ENCODE measurements at regions not wholly inside any gene's neighbourhood (a gene's known extent, or its start where the extent isn't known, plus 50 kb on each side); places are given as distances from the start of the nearest gene placed in this dataset.
A peak's percentile ranks its signal among the peaks of the same experiment; 100 is the strongest.
"Not testable (repeated sequence)": the region's sequence is repeated elsewhere in the genome, so short reads cannot be mapped to it uniquely, and the experiment has no call there.

DNA sequence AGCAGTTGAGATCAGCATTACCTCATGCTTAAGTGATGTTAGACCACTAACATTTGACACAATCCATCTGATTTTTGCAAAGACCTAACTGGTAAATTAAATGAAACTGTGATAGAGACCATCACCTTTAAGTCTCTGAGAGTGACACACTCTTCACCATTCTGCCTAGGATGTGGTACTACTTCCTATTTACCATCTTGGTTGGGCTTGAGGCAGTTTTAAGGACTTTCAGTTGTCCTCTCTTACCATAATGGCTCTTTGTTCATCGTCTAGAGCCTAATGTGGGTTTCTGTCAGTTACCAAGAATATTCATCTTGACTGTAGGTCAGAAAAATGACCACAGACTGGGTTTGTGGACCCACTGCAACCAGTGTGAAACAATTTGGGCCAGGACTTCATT is 158.1 kb downstream of the CETN3 start:
- no peaks in the 10 kb centered on the region for H3K4me1 ChIP-seq
- no peaks in the 10 kb centered on the region for H3K27me3 ChIP-seq
- H3K27ac ChIP-seq, result no peak overlapping the region
- no peaks in the 10 kb centered on the region for H3K9me3 ChIP-seq (replicated peaks)
- no peak overlapping the region for H3K4me3 ChIP-seq
- DNase-seq, result no peak
- H3K36me3 ChIP-seq, result no peaks in the 10 kb centered on the region

DNA sequence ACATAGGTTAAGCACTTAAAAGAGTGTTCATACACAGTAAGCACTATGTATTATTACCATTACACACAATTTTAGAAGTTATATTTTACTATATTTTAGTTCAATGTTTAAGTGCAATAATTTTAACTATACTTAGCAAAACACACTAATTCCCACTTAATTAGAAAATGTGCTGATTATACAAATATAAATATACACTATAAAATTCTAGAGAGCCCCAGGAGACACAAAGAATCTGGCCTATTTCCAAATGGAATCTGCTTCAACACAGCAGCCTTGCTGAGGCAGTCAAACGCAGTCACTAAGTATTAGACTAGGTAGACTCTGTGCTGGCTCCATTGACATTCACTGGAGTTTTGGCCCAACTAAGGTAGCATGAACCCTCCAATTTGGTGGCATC is 160.9 kb downstream of the CETN3 start:
- no peaks in the 10 kb centered on the region for H3K36me3 ChIP-seq
- H3K4me3 ChIP-seq, result no peak overlapping the region
- no peak overlapping the region for H3K27ac ChIP-seq
- no peaks in the 10 kb centered on the region for H3K9me3 ChIP-seq (replicated peaks)
- no peaks in the 10 kb centered on the region for H3K27me3 ChIP-seq
- no peaks in the 10 kb centered on the region for H3K4me1 ChIP-seq
- no peak for DNase-seq

DNA sequence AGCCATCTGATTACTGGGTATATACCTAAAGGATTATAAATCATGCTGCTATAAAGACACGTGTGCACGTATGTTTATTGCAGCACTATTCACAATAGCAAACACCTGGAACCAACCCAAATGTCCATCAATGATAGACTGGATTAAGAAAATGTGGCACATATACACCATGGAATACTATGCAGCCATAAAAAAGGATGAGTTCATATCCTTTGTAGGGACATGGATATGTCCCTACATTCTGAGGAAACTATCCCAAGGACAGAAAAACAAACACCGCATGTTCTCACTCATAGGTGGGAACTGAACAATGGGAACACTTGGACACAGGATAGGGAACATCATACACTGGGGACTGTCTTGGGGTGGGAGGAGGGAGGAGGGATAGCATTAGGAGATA is 165.7 kb downstream of the CETN3 start:
- H3K4me3 ChIP-seq; H3K27ac ChIP-seq; H3K36me3 ChIP-seq; DNase-seq; H3K27me3 ChIP-seq; H3K4me1 ChIP-seq; H3K9me3 ChIP-seq (replicated peaks): not testable (repeated sequence)

DNA sequence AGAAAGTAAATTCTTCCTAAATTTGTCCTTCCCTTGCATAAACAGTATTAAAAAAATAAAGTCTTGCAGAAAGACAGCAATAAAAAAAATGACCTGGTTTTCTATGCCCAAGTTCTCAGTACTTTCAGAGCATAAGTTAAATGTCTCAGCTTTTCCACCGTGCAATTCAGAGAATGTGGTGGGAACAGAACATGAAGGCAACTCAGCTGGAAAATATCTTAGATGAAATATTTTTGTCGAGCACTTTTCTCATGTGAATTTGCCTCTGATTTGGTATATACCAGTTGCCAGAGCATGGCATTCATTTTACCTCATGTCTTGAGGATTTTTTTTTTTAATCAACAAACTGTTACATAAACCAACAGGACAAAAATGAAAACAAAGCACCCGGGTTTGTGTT is 176.1 kb downstream of the CETN3 start:
- Histone ChIP-seq H3K4me1 (no peaks in the 10 kb centered on the region), H3K4me3 (no peak overlapping the region), H3K36me3 (no peaks in the 10 kb centered on the region), H3K27ac (no peak overlapping the region), H3K9me3 (replicated peaks) (no peaks in the 10 kb centered on the region), H3K27me3 (no peaks in the 10 kb centered on the region)
- no peak for DNase-seq

DNA sequence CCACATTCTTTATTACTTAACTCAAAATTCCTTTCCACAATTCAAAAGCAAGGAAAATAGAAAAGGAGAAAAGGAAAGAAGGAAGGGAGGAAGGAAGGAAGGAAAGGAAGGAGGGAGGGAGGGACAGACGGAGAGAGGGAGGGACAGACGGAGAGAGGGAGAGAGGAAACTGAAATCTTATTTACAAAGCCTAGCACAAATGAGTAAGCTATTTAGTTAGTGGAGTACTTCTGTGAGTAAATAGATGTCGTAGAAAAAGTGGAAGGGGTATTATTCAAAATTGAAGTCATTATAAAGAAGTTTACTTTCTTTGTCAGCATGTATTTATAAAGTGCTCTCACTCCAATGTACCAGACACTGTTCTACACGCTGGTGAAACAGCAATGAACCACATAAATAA is 177.9 kb downstream of the CETN3 start:
- no peaks in the 10 kb centered on the region for H3K36me3 ChIP-seq
- no peak for DNase-seq
- H3K27ac ChIP-seq, result no peak overlapping the region
- H3K4me1 ChIP-seq, result no peaks in the 10 kb centered on the region
- H3K4me3 ChIP-seq, result no peak overlapping the region
- no peaks in the 10 kb centered on the region for H3K27me3 ChIP-seq
- H3K9me3 ChIP-seq (replicated peaks), result no peaks in the 10 kb centered on the region

DNA sequence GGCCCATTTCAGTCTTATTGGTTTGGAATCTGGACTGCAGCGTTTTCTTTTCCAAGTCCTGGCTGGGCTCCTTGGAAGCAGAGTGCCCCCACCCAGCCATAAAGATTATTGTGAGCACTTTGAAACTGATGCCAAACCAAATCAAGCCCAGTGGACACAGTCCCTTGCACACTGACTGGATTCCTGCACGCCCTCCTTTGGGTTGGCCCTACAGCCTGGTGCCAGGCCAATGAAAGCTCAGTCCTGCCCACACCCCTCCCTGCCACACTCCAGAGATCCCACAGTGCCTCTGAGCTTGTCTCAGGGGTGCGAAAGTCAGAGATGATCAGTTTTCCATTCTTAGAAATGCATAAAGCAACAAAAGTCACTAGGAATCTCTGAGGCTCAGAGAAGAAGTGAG is 181.9 kb downstream of the CETN3 start:
- H3K36me3 ChIP-seq, result no peaks in the 10 kb centered on the region
- H3K27ac ChIP-seq, result no peak overlapping the region
- H3K4me1 ChIP-seq, result no peaks in the 10 kb centered on the region
- H3K4me3 ChIP-seq, result no peak overlapping the region
- H3K27me3 ChIP-seq, result no peaks in the 10 kb centered on the region
- H3K9me3 ChIP-seq (replicated peaks), result no peaks in the 10 kb centered on the region
- no peak for DNase-seq

DNA sequence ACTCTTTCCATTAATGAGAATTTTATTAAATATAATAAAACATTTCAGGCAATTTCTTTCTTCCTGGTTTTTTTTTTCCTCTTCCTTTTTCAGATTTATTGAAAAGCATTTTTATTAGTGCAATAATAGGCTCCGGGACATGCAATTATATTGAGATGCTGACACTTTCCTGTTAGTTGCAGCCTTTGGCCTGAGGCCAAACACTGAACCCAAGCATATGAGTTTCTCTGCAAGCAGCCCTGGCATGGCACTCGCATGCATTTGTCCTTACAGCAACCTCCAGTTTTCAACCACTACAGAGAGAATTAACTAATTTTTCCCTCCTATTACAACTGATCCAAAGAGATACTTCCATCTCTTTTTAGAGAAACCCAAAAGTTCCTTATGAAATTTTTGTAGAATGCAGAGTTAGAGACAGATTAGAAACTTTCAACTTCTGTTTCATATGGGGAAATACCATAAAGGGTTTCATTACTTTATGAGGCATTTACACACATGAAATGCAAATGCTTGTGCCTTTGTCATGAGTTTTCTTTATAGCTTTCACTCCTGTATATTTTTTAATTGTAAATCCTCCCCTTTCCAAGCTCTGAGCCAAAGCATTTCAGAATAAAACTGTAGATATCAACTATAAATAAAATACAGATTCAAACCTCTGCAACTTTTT is 183.0 kb downstream of the CETN3 start:
- Histone ChIP-seq H3K4me1 (no peaks in the 10 kb centered on the region), H3K27me3 (no peaks in the 10 kb centered on the region), H3K27ac (no peak overlapping the region), H3K36me3 (no peaks in the 10 kb centered on the region), H3K4me3 (no peak overlapping the region), H3K9me3 (replicated peaks) (no peaks in the 10 kb centered on the region)
- peak in 1 of 2 experiments; percentile 24 for DNase-seq

DNA sequence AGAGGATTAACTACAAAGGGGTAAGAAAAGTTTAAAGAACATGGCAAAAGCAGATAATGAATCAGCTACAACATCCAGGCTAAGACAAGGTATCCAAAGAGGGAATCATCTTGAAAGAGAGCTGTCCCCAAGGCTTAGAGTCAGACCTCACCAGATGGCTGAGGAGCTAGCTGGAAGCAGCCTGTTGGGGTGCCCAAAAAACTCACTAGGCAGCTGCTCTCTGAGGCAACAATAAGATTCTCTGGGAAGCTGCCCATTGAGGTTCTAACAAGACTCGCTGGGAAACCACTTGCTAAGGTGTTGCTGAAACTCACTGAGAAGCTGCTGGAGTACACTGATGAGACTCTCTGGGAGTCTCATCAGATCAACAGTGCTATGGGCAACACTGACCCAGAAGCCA is 185.2 kb downstream of the CETN3 start:
- Histone ChIP-seq H3K9me3 (replicated peaks) (no peaks in the 10 kb centered on the region), H3K36me3 (no peaks in the 10 kb centered on the region), H3K4me1 (no peaks in the 10 kb centered on the region)

DNA sequence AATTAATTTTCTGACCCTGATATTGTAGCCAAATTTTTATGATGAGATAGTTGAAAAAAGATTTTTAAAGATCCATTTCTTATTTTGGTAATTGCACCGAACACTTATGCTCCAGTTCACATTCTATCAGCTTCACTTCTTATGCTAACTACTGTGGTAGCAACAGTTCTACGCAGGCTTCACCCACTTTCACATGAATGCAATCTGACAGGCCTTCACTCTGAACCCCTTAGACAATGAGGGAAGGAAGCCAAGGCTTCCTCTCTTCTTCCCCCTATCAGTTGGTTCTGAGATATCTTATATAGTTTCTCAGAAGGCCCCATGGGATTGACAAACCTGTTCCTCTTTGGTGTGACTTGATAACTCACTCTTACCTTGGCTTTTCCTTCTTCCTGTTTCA is 185.8 kb downstream of the CETN3 start:
- Histone ChIP-seq H3K27ac (no peak overlapping the region), H3K36me3 (no peaks in the 10 kb centered on the region), H3K4me3 (no peak overlapping the region), H3K9me3 (replicated peaks) (no peaks in the 10 kb centered on the region), H3K27me3 (no peaks in the 10 kb centered on the region), H3K4me1 (no peaks in the 10 kb centered on the region)
- no peak for DNase-seq

More for the DNA sequence above, 185.2 kb downstream of the CETN3 start:
- no peak for DNase-seq
- no peaks in the 10 kb centered on the region for H3K27me3 ChIP-seq
- H3K27ac ChIP-seq, result no peak overlapping the region
- no peak overlapping the region for H3K4me3 ChIP-seq

DNA sequence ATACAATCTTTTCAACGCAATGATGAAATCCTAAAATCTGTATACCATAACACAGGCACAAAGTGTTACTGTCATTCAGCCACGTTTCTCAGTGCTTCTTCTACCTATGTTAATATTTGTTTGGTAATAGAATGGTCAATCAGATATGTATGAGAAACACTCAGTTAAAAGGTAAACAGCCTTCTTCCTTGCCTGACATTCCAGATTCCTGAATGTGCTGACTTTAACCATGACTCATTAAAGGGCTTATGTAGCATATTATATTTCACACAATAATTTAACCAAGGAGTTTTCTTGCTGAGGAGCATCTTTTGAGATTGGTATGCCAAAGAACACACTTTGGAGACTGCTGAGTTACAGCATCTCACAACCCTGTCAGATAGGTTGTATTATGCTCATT is 187.6 kb downstream of the CETN3 start:
- peak in 1 of 2 experiments; percentile 9 for DNase-seq
- no peaks in the 10 kb centered on the region for H3K4me1 ChIP-seq
- H3K27me3 ChIP-seq, result no peaks in the 10 kb centered on the region
- H3K4me3 ChIP-seq, result no peak overlapping the region
- no peaks in the 10 kb centered on the region for H3K36me3 ChIP-seq
- no peaks in the 10 kb centered on the region for H3K9me3 ChIP-seq (replicated peaks)
- no peak overlapping the region for H3K27ac ChIP-seq

DNA sequence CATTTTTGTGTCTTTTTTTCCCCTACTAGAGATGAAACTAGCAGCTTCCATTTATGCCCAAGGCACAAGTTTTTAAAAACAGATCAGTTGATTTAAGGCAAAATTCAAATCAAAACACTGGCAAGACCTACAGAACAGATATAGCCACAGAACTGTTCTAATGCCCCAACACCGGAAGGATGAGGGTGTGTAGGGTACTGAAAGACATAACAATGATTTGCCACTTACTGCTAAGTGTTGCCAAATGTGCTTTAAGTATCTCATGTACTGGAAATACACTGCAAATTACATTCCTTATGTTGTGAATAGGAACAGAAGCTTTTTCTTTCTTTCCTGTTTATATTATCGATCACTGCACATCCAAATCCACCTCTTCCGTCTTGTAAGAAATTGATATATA is 189.0 kb downstream of the CETN3 start:
- no peak for DNase-seq
- Histone ChIP-seq H3K4me3 (no peak overlapping the region), H3K27me3 (no peaks in the 10 kb centered on the region), H3K4me1 (no peaks in the 10 kb centered on the region), H3K9me3 (replicated peaks) (no peaks in the 10 kb centered on the region), H3K36me3 (no peaks in the 10 kb centered on the region), H3K27ac (no peak overlapping the region)

DNA sequence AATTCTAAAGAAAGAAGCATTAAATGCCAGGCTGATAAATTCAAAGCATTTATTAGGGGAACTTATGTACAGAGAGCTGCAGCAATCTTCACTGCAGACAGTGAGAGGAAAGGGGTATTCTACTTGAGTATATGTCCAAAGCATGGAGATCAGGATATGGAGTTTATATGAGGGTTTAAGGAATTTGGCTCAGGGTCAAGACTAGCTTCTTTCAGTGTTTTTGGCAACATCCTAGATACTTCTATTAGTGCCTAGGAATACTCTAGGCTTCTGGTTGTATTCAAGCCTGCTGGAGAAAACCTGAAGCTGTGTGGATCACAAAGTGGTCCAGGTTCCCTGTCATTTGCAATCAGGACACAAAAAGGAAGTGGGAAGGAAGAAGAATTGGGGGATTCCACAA is 194.6 kb downstream of the CETN3 start:
- Histone ChIP-seq H3K27me3 (no peaks in the 10 kb centered on the region), H3K27ac (no peak overlapping the region), H3K4me3 (no peak overlapping the region), H3K36me3 (no peaks in the 10 kb centered on the region), H3K4me1 (no peaks in the 10 kb centered on the region), H3K9me3 (replicated peaks) (no peaks in the 10 kb centered on the region; the same call in 1 of the 2 replicates)
- DNase-seq, result no peak

DNA sequence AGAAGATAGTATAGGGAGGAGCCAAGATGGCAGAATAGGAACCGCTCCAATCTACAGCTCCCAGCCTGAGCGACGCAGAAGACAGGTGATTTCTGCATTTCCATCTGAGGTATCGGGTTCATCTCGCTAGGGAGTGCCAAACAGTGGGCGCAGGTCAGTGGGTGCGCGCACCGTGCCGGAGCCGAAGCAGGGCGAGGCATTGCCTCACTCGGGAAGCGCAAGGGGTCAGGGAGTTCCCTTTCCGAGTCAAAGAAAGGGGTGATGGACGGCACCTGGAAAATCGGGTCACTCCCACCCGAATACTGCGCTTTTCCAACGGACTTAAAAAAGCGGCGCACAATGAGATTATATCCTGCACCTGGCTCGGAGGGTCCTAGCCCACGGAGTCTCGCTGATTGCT is 201.2 kb downstream of the CETN3 start:
- not testable (repeated sequence) for H3K4me1 ChIP-seq; H3K36me3 ChIP-seq; H3K27me3 ChIP-seq; H3K4me3 ChIP-seq; H3K9me3 ChIP-seq (replicated peaks); H3K27ac ChIP-seq; DNase-seq

DNA sequence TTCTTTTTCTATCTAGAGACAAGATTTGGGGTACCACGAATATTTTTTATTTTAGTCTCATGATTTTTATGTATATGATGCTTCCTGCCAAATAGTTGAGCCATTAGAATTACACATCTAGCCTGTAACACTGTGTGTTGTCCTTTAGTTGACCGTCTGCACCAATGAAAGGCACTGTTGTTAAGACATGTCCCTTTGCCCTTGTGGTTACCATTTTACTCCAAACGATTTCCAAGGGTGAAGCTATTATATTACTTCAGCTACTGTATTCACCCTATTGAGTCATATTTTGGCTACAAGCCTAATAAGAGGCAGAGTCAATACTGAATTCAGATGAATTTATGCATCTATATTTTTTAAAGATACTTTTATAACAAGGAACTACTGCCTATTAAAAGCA is 207.6 kb downstream of the CETN3 start:
- no peak overlapping the region for H3K4me3 ChIP-seq
- H3K4me1 ChIP-seq, result peaks cover 10% of the 10 kb centered on the region; the same call in 1 of the 2 replicates
- peak; percentile 68 to 85 for DNase-seq
- peak overlapping the region; percentile 29 for H3K27ac ChIP-seq
- no peaks in the 10 kb centered on the region for H3K9me3 ChIP-seq (replicated peaks)
- no peaks in the 10 kb centered on the region for H3K36me3 ChIP-seq
- no peaks in the 10 kb centered on the region for H3K27me3 ChIP-seq

DNA sequence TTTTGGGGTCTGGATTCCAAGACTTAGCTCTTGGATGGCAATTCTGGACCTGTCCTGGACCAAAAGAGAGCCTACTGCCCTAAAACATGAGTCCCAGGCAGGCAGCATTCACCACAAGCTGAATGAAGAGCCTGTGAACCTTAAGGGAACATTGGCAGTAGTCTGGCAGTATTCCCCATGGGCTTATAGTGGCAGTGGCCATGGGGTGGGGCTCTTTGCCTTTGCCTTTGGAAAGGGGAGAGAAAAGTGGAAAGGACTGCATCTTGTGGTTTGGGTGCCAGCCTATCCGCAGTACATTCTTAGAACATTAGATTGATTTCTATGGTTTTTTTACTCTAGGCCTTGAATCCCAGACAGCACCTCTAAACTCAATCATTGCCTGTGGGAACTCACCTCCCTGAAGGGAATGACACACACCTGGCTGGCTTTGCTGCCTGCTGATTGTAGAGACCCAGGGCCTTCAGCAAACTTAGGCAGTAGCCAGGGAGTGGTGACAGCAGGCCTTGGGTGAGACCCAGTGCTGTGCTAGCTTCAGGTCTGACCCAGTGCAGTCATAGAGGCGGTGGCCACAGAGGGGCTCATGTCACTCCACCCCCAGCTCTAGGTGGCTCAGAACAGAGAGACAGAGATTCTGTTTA is 216.3 kb downstream of the CETN3 start:
- no peaks in the 10 kb centered on the region for H3K4me1 ChIP-seq
- H3K27ac ChIP-seq, result no peak overlapping the region
- H3K9me3 ChIP-seq (replicated peaks), result no peaks in the 10 kb centered on the region
- no peaks in the 10 kb centered on the region; the same call in 1 of the 2 replicates for H3K27me3 ChIP-seq
- no peak for DNase-seq
- H3K4me3 ChIP-seq, result no peak overlapping the region
- H3K36me3 ChIP-seq, result no peaks in the 10 kb centered on the region
